HG03457 (cell line): ENCODE measurements at regions not wholly inside any gene's neighbourhood (a gene's known extent, or its start where the extent isn't known, plus 50 kb on each side); places are given as distances from the start of the nearest gene placed in this dataset.
"Not testable (repeated sequence)": the region's sequence is repeated elsewhere in the genome, so short reads cannot be mapped to it uniquely, and the experiment has no call there.

Experiments
- ATAC-seq: cut with Tn5 transposase; IDR thresholded peaks from one replicate; pipeline ENCODE4 v1.9.1; 2021; ENCODE audit warnings: moderate number of reproducible peaks; ENCODE audit not compliant: unreplicated experiment

DNA sequence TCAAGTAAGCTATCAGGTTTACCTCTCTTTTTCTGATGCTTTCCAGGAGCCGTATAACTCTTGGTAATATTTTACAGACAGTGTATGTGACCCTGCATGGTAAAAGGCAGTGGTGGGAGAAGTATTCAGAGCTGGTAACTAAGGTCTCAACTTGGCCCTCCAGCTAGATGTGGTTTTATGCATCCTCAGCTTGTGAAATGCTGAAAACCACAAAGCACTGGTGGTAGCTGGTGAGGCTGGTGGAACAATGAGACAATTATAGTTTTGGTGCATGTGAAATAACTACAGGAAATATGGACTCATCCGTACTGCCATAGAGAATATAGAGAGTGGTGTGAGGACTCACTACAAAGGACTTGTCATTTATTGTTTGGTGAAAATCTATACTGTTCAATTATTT is 383.0 kb upstream of the PCDH15 start:
- no peak for ATAC-seq

DNA sequence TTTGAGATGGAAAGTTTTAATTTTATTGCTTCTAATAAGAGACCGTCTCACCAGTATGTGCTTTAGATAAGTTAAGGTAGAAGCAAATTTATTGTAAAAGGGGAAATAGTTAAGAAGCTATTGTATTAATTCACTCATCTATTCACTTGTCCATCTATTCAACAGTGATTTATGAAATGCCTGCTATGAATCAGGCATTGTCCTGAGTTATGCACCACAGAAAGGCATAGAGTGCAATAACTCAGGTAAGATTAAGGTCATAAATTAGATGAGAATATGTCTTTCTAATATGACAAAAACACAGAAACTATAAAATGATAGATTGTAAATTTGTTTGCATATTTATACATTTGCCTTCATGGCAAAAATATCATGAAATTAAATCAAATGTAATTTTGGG is 379.3 kb upstream of the PCDH15 start:
- no peak for ATAC-seq

DNA sequence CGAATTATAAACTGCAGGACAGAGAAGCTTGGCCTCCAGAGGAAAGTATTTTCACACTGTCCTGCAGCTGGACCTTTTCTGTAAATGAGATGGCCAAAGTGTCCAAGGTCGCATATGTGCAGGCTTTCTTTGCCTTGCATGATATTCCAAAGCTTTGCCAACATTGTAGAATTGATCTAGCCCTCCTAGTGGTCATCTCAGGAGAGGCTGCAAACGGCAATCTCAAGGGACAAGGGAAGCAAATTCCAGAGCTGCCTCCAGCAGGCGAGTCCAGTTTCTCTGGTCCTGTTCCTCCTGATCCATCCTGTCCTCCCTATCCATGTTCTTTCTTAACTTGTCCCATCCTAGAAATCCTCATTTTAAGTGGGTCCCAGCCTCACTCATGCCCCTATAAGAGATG is 373.4 kb upstream of the PCDH15 start:
- ATAC-seq, result no peak

DNA sequence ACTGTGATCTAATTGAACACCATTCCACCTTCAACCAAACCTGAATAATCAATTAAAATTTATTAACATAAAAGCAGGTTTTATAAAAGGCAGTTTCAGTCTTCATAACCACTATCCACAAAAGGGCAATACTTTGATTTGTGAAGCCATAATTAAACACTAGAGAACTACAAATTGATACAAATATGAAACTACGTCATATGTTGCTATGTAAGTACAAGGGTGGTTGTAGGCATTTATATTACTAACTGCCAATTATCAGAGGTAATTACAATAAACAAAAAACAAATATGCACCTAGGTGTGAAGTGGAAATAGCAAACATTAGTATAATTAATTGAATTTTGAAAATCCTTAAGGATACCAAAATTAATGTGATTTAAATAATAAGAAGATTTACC is 368.5 kb upstream of the PCDH15 start:
- ATAC-seq, result no peak

DNA sequence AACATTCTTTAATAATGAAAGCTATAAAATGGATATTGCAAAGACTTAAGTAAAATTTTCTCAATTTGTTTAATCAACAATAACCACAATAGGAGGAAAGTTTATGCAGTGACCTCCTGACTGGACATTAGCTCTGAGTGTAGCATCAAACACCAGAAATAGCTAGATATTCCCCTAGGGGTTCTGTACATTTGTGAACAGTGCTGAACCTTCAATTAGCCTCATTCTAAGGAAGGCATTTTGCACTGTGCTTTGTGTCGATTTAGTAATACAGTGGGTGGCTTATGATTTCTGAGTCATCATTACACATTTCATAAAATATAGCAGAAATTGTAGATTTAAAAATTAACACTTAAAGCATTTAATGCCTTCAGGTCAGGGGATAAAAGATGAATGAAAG is 367.3 kb upstream of the PCDH15 start:
- no peak for ATAC-seq

DNA sequence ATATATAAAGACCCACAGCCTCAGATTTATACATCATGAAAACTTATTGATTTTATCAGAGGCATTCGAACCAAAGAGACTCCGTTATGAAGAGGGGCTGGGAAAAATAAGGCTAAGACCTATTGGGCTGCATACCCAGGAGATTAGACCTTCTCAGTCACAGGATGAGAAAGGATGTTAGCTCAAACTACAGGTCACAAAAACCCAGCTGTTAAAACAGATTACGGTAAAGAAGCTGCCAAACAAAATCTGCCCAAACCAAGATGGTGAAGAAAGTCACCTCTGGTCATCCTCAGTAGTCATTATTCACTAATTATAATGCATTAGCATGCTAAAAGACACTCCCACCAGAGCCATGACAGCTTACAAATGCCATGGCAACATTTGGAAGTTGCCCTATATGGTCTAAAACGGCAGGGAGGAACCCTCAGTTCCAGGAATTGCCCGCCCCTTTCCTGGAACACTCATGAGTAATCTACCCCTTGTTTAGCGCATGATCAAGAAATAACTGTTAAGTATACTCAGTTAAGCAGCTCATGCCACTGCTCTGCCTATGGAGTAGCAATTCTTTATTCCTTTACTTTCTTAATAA is 362.5 kb upstream of the PCDH15 start:
- ATAC-seq, result no peak

DNA sequence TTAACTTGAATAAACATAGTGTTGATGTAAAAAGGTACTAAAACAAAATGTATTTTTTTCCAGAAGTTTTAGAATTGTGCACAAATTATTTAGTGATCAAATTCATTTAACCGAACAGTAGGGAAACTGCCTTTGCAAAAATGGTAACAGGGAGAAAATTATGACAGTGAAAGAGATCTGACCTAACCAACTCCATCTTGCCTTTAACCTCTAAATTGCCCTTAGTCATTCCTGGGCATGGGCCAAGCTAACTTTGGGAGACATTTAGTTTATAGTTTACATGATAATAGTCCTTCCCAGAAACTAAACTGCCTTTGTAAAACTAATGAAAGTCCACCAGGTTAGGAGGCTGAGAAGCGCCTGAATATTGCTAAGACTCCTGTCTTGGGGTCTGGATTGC is 361.3 kb upstream of the PCDH15 start:
- ATAC-seq, result not testable (repeated sequence)

DNA sequence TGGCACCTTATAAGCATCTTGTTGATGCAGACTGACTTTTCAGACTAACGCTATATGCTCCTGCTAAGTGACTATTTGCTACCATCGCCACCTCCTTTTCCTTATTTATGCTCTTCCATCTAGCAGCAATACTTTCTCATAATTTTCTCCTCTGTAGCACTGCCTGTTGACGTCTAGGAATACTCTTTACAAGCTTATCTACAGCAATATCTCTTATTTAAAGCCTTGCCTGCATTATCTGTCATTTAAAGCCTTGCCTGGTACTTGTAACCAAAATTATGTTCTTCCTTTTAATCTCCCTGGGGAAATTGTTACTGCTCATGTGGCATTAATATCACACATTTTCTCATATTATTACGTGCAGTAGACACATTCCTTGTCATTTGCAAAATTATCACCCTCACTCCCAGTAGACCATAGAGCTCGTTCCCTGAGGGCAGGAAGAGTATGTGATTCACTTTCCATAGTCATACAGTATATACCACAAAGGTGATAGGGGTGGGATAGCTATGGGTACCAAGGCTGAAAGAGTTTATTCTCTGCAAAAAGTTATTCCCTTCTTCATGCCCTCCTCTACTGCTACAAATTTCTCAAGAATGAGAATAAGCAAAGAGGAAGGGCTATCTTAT is 359.7 kb upstream of the PCDH15 start:
- ATAC-seq, result no peak

DNA sequence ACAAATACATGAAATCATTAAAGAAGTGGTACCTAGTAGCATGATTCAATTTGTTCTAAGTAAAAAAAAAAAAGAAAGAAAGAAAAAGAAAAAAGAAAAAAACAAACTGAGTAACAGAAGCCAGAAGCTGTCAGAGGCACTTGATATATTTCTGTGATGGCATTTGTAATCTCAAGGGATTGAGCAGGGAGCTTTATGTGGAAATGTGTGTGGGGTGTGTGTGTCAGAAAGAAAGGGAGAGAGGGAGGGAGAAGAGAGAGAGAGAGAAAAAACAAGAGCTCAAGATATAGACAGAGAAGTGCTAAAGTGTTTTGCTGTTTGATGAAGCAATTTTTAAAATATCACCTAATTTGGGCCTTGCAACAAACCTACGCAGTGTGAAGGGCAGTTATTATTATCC is 357.6 kb upstream of the PCDH15 start:
- no peak for ATAC-seq

DNA sequence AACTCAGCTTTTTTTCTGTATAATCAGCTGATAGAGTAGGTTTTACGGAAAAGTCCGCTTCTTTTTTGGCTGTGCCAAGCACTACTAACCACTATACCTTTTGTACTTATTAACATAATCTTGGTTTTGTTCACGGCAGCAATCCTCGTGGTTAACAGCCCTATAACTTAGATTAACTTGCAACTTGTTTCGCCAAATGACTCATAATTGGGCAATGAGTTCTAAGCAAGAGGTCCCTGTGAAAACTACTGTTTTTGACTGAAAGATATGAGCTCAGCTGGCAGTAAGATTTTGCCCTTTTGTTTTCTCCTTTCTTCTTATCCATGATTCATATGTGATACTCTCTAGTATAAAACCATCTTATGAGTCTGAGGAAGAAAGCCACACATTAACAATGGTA is 345.0 kb upstream of the PCDH15 start:
- ATAC-seq, result no peak

DNA sequence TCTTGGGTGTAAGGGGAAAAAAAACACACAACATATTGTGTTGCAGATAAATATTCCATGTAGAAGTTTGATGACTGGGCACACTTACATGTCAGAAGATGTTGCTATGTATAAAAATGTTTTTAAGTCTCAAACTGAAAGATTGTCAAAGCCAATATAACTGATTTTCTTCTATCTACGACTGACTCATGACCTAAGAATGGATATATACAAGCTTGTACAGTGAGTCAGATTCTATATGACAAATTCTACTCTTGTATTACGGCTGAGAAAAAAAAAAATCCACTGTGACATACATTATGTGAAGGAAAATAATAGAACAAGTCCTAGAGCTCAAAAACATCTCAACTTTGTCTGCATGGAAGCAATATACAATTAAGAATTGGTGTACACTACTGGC is 343.0 kb upstream of the PCDH15 start:
- no peak for ATAC-seq

DNA sequence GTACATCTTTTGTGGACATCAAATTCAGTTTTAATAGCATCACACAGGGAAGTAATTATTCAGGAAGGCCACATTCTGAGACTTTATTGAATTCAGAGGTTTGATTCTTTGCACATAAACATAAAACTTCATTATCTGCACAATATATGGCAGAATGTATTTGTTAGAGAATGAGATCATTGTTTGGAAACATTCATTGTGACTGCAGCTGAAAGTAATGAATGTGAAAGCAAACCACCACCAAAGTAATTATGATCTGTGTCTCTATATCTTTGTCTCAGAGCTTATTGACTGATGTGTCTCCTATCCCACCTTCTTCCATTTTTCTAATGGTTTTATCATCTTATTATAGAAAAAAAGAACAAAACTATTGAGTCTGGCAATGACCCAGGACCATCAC is 340.9 kb upstream of the PCDH15 start:
- no peak for ATAC-seq

DNA sequence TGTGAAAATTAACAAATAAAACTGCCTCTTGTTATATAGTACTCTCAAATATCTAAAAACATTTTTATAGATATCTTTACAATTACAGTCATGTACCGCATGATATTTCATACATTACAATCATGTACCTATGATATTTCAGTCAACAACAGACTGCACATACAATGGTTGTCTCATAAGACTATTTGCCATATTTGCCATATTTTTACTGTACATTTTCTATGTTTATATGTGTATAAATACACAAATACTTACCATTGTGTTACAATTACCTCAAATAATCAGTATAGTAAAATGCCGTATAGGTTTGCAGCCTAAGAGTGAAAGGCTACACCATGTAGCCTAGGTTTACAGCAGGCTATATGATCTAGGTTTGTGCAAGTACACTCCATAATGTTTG is 336.0 kb upstream of the PCDH15 start:
- ATAC-seq, result no peak

DNA sequence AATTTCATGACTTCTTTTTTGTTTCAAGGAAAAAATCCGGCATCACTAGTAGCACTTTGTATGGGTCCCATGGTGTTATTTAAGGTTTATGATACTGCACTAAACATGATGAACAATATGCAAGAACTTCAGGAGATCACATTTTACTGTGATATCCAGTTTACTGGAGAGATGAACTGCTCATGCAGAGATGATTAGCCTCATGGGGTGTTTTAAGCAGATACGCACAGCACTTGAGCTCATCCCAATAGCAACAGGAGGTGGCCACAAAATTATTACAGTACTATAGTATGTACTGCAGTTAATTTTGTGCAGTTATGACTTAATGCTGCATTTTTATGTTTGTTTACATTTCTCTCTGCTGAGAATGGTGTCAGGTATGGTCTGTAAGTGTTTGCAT is 303.7 kb upstream of the PCDH15 start:
- ATAC-seq, result no peak

DNA sequence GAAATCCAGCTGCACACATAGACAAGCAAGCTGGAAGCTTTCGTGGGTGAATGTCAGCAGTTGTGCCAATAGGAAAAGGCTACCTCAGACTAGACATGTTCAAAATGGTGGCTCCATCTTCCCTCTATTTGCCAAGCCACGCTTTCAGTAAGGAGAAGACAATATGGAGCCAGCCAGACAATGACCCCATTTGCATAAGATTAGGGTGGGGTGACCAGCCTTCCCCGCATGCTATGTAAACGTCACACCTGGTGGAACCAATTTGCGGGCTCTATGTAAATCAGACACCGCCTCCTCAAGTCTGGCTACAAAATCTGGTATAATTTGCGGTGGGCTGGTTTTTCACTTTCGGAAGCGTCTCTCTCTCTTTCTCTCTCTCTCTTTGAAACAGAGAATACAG is 297.4 kb upstream of the PCDH15 start:
- ATAC-seq, result no peak

DNA sequence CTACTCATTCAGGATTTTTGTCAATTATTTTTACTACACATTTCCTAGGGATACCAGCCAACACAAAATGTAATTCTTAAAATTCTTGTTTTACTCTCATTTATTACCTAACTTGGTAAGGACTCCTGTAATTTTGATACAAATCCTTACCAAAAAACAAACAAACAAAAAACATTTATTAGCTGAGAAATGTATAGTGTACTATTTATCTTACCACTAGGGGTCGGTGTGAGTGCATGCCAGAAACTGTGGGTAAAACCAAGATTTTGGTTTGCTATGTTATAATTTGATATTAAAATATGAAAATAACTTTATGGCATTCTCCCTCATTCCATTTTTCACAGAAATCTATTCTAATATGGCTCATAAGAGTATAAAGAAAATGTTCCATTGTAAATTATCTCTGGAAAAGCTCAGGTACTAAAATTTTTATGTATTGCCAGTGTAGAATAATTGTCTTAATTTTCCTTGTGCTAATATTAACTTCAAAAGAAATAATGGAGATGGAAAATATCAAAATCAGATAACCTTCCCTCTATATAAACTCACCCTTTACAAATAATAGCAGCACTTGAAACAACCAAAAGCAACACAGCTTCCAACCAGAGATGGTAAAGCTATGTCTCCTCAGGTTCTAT is 290.8 kb upstream of the PCDH15 start:
- no peak for ATAC-seq

DNA sequence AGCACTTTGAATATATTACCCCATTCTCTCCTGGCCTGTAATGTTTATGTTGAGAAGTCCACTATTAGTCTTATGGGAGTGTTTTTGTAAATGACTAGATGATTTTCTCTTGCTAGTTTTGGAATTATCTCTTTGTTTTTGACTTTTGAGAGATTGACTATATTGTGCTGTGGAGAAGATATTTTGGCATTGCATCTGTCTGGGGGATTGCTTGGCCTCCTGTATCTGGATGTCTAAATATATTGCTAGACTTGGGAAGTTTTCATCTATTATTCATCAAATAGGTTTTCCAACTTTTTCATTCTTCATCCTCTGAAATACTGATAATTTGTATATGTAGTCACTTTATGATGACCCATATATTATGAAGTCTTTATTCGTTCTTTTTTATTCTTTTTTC is 277.1 kb upstream of the PCDH15 start:
- no peak for ATAC-seq

DNA sequence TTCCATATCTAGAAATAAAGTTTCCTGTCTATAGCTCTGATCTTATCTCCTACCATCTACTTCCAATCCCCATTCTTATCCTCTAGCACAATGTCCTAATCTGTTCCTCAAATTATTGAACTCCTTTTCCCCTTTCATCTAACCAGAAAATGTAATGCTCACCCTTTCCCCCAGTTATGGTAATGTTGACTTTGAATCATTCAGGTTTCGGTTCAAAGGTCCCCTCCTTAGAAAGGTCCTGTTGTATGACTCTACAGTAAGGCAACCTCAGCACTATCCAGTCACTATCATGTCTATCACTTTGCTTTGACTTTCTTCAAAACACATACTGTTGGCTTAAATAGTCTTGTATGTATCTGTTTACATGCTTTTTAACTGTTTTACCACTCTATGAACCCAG is 264.2 kb upstream of the PCDH15 start:
- ATAC-seq, result no peak

DNA sequence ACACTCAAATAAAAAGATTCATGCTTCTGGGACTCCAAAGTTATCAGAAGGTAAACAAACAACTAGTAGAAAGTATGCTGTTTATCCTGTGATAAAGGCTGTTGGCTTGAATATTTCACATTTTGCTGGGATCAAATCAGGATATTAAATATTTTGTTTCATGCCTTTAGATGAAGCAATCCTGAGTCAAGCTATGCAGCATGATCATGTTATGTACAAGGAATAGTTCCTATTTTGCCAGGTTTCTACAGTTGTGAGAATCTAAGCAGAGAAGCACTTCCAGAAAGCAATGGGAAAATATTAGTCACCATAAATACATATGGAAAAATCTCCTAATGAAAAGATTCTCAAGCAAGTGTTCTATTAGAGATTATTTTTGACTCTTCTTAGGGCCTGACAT is 262.8 kb upstream of the PCDH15 start:
- no peak for ATAC-seq

DNA sequence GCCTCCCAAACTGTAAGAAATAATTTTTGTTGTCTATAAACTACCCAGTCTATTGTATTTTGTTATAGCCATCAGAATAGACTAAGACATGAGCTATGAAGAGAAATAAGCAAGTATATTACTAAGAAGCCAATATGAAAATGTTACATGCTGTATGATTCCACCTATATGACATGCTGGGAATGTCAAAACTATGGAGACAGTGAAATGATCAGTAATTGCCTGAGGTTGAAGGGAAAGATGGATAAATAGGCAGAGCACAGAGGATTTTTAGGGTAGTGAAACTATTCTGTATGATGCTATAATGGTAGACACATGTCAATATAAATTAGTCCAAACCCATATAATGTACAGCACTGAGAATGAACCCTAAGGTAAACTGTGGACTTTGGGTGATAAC is 261.3 kb upstream of the PCDH15 start:
- ATAC-seq, result no peak

DNA sequence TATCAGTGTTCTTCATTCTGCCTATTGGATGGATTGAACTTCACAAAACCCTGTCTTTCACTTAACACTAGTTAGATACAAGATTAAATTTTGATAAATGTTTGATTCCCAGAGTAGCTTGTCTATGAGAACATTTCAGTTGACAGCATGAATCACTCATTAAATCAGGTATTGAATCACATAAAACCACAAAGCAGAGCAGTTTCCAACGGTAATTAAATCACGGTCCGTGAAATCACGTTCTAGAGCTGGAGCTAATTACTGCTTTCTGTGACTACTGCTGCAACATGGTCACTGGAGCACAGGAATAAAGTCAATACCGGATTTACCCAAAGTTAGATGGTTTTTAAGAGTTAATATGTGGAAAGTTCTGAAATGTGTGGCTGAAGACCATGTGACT is 257.8 kb upstream of the PCDH15 start:
- ATAC-seq, result no peak

DNA sequence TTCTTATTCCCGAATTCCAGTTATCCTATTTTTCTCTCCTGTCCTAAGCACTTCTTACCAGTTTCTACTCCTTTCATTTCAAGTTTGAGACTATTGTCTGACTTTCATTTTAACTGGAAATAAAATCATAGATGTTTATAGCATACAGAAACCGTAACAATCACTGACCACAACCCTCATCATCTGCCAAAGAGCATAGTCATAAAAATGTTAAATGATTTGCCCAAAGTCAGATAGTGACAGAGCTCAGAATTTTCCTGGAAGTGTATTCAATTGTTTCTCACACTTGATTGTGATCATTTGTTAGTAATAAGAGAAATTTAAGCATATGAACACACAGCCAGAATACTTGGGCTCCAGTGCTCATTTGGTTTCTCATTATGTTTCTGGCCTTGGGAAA is 250.5 kb upstream of the PCDH15 start:
- ATAC-seq, result no peak
